SJSA1 (cell line): ENCODE measurements at regions not wholly inside any gene's neighbourhood (a gene's known extent, or its start where the extent isn't known, plus 50 kb on each side); places are given as distances from the start of the nearest gene placed in this dataset.

Experiments used
- DNase-seq, 2 experiments: peaks; one replicate each; pipeline ENCODE4 v3.0.0-alpha.2; 2015 to 2020; ENCODE audit warnings: low spot score in 2 of 2, low read depth in 1 of 2
- H3K27ac ChIP-seq: fragments of 250-450 bp; sonication (Bioruptor Pico); 2 replicates; pipeline ENCODE4 v1.5.1; 2020; ENCODE audit warnings: mild to moderate bottlenecking, moderate library complexity
- H3K27me3 ChIP-seq: fragments of 250-450 bp; sonication (Bioruptor Pico); replicated peaks from 2 replicates; pipeline ENCODE4 v1.5.1; 2020; ENCODE audit warnings: mild to moderate bottlenecking, moderate library complexity
- H3K36me3 ChIP-seq: fragments of 250-450 bp; sonication (Bioruptor Pico); 2 replicates; pipeline ENCODE4 v1.5.1; 2020; ENCODE audit warnings: mild to moderate bottlenecking
- H3K4me1 ChIP-seq: fragments of 250-450 bp; sonication (Bioruptor Pico); replicated peaks from 2 replicates; pipeline ENCODE4 v1.6.1; 2021; ENCODE audit warnings: mild to moderate bottlenecking
- H3K4me3 ChIP-seq: fragments of 250-450 bp; sonication (Bioruptor Pico); 2 replicates; pipeline ENCODE4 v1.5.1; 2020; ENCODE audit warnings: mild to moderate bottlenecking
- H3K9me3 ChIP-seq: fragments of 250-450 bp; sonication (Bioruptor Pico); replicated peaks from 2 replicates; pipeline ENCODE4 v1.5.1; 2020; ENCODE audit warnings: mild to moderate bottlenecking

DNA sequence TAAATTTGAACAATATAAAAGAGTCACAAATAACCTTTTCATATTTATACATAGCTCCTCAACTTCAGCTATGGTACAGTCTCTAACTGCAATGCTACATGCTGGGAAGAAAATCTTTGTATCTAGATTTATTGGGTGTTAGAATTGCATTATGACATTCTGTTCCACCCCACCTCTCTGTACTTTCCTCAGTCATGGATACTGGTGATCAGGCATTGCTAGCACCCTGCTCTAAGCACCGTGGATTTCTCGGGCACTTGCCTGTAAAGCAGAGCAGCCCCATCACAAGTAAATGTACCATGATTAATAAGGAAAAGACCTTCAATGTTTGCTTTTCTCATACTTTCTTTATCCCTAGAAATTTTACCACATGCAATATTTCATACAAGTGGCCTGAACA lies 1028.9 kb upstream of the INTU start:
- Histone ChIP-seq H3K9me3 (no peaks in the 10 kb centered on the region), H3K27me3 (no peaks in the 10 kb centered on the region), H3K36me3 (no peaks in the 10 kb centered on the region), H3K4me1 (no peaks in the 10 kb centered on the region), H3K4me3 (no peak overlapping the region), H3K27ac (no peak overlapping the region)
- DNase-seq = no peak

DNA sequence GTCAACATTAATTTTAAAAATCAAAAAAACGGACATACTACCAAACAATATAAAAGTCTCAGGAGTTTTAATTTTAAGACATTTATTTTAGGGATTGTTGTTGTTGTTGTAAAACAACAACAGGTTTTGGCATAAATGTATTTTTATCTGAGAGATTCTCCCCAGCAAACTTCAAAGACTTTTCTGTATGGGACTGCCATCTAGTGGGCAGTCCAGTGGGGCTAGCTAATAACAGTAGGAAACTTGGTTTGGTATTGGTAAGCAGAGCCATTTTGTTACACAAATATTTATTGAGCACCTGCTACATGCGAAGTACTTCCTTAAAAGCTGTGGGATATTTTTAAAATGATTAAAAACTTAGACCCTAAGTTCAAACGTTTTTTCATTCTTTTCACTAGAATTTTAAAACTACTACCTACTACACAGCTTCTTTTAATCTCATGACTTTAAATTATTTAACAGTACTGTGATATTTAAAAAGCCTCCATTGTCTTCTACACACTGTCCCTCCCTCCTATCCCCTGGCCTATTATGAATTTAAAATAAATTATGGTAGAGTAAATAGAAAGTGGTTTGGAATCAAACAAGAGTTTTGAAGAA lies 1028.4 kb upstream of the INTU start:
- DNase-seq = peak in 1 of 2 experiments; percentile 20
- Histone ChIP-seq H3K36me3 (no peaks in the 10 kb centered on the region), H3K4me1 (no peaks in the 10 kb centered on the region), H3K27ac (no peak overlapping the region), H3K4me3 (no peak overlapping the region), H3K9me3 (no peaks in the 10 kb centered on the region), H3K27me3 (no peaks in the 10 kb centered on the region)

DNA sequence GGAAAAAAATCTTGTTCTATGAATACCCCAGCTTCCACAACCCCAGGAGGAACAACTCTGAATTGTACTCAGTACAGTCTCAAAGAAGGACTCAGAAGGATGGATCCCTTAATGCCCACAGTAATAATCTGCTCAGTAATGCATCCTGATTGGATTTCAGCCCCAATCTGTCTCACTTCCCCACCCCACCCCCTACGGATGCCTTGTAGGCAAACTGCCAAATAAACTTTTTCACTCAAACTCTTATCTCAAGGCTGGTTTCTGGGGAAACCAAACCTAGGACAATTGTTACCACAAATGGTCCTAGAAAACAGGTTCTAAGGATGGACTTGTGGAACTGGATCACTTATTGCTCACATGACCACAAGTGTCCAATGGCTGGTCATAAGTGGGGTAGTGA lies 1021.8 kb upstream of the INTU start:
- H3K4me1 ChIP-seq = no peaks in the 10 kb centered on the region

DNA sequence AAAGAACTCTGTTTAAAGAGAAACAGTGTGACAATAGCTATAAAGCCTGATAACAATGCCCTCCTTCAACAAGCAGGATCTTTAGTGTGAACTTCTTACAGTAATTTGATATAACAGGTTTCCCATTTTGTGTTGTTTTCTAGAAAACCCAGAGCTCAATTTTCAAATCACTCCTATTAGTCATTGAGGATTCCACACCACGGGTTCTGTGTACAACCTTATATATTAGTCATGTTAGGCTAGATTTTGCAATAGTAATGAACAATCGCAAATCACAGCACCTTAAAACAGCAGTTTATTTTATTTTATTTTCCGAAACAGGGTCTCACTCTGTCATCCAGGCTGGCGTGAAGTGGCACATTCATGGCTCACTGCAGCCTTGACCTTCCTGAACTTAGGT lies 1020.9 kb upstream of the INTU start:
- no peaks in the 10 kb centered on the region for H3K36me3 ChIP-seq
- no peaks in the 10 kb centered on the region for H3K27me3 ChIP-seq
- no peak overlapping the region for H3K4me3 ChIP-seq
- no peak overlapping the region for H3K27ac ChIP-seq
- no peak for DNase-seq
- no peaks in the 10 kb centered on the region for H3K9me3 ChIP-seq
- no peaks in the 10 kb centered on the region for H3K4me1 ChIP-seq

More for the DNA sequence above, 1021.8 kb upstream of the INTU start:
- H3K9me3 ChIP-seq = no peaks in the 10 kb centered on the region
- H3K36me3 ChIP-seq = no peaks in the 10 kb centered on the region
- H3K27me3 ChIP-seq = no peaks in the 10 kb centered on the region
- H3K4me3 ChIP-seq = no peak overlapping the region
- DNase-seq = no peak
- no peak overlapping the region for H3K27ac ChIP-seq

DNA sequence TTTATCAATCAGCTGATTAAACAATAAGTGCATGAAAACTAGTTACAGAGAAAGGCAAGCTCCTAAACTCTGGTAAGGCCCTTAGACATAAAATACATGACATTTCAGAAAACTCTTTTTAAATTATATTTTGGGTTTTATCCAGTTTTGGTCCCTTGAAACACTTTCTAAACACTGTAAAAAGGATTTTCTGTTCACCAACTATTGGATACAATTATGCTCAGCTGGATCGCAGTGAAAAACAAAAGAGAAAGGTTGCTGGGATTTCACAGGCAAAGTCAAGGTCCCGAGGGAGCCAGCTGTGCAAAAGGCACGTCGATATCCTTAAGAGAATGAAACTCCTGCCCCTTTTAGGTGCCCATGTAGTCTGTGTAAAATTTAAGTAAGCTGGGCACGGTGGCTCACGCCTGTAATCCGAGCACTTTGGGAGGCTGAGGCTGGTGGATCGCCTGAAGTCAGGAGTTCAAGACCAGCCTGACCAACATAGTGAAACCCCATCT lies 1018.4 kb upstream of the INTU start:
- no peaks in the 10 kb centered on the region for H3K9me3 ChIP-seq
- no peak overlapping the region for H3K27ac ChIP-seq
- no peaks in the 10 kb centered on the region for H3K4me1 ChIP-seq
- no peak for DNase-seq
- no peaks in the 10 kb centered on the region for H3K36me3 ChIP-seq
- H3K27me3 ChIP-seq = no peaks in the 10 kb centered on the region
- H3K4me3 ChIP-seq = no peak overlapping the region

DNA sequence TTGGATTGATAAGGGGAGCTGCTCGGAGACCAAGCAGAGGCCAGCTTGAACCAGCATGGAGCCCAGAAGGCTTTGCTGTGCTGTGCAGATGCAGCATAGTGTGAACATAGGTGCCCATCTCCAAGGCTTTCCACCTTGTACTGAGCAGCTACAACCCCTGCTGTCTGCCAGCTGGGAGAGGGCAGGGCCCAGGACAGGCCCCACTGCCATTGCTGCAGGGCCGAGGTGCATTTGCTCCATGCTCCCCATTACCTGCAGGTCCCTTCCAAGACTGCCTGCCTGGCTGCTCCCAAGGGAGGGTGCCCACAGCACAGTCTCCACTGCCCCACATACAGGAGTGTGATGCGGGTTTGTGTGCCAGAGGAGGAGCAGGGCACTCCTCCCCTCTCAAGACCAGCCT lies 1016.0 kb upstream of the INTU start:
- Histone ChIP-seq H3K36me3 (no peaks in the 10 kb centered on the region), H3K27me3 (no peaks in the 10 kb centered on the region), H3K27ac (no peak overlapping the region), H3K9me3 (no peaks in the 10 kb centered on the region), H3K4me1 (no peaks in the 10 kb centered on the region), H3K4me3 (no peak overlapping the region)
- DNase-seq = no peak

DNA sequence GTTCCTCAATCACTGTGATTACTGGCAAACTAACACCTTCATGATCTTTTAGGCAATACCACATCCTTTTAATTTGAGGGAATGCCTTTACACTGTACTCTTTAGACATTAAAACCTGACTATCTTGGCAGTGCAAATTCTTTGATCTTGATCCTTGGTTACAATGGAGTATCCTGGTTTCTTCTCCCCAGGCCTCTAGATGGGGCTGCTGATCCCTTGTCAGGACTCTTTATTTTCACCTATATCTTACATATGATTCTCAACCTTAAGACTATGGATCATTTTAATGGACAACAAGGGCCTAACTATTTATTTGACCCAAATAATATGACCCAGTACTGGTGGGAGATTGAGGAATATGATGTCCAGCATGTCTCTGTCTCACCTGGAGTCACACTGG lies 1005.5 kb upstream of the INTU start:
- no peaks in the 10 kb centered on the region for H3K4me1 ChIP-seq
- H3K27me3 ChIP-seq = no peaks in the 10 kb centered on the region
- no peaks in the 10 kb centered on the region for H3K36me3 ChIP-seq
- no peak overlapping the region for H3K27ac ChIP-seq
- no peaks in the 10 kb centered on the region for H3K9me3 ChIP-seq
- H3K4me3 ChIP-seq = no peak overlapping the region
- no peak for DNase-seq

DNA sequence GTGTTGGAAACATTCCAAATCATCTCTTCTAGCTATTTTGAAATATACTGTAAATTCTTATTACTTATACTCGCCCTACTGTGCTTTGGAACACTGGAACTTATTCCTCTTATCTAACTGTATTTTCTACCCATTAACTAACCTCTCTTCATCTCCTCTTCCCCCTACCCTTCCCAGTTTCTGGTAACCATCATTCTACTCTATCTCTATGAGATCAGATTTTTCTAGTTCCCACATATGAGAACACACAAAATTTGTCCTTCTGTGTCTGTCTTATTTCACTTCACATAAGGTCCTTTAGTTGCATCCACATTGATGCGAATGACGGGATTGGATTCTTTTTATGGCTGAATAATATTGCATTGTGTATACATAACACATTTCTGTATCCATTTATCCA lies 1003.8 kb upstream of the INTU start:
- no peak for DNase-seq
- Histone ChIP-seq H3K36me3 (no peaks in the 10 kb centered on the region), H3K27ac (no peak overlapping the region), H3K4me3 (no peak overlapping the region), H3K9me3 (no peaks in the 10 kb centered on the region), H3K4me1 (no peaks in the 10 kb centered on the region), H3K27me3 (no peaks in the 10 kb centered on the region)

DNA sequence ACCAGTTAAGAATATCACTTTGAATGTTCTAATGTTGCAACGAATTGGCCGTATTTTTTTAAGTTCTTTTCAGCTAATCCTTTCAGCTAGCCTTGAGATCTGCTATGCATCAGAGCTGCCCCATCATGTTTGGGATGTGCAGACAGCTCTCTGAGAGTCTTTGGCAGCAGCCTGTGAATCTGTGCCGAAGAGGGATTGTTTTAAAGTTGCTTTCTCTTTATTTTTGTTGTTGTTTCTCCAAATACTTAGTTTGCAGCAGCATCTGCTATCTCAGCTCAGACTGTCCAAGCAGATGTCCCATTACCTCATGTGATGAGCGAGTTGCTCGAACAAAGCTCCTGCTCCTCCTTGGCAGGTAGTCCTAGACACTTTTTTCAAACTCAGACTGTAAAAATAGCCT lies 1002.5 kb upstream of the INTU start:
- Histone ChIP-seq H3K27ac (no peak overlapping the region), H3K4me1 (no peaks in the 10 kb centered on the region), H3K9me3 (no peaks in the 10 kb centered on the region), H3K4me3 (no peak overlapping the region), H3K36me3 (no peaks in the 10 kb centered on the region), H3K27me3 (no peaks in the 10 kb centered on the region)
- no peak for DNase-seq

DNA sequence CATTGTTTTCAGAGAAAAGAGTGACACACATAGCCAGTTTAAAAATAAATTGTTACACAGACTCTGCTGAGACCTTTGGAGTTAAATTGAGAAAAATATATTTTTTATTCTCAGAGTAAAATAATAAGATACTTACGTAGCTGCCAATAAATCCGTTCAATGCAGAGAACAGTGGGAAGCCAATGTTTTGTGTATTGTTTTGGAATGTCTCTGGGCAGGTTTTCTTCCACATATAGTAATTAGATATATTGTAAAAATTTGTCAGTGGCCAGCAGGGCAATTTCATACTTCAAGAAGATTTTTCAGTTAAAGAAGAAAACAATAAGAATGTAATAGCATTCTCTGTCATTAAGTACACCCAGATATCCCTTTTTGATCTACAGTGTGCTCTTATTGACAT lies 999.5 kb upstream of the INTU start:
- Histone ChIP-seq H3K36me3 (no peaks in the 10 kb centered on the region), H3K9me3 (no peaks in the 10 kb centered on the region), H3K27ac (no peak overlapping the region), H3K27me3 (no peaks in the 10 kb centered on the region), H3K4me3 (no peak overlapping the region), H3K4me1 (no peaks in the 10 kb centered on the region)
- no peak for DNase-seq

DNA sequence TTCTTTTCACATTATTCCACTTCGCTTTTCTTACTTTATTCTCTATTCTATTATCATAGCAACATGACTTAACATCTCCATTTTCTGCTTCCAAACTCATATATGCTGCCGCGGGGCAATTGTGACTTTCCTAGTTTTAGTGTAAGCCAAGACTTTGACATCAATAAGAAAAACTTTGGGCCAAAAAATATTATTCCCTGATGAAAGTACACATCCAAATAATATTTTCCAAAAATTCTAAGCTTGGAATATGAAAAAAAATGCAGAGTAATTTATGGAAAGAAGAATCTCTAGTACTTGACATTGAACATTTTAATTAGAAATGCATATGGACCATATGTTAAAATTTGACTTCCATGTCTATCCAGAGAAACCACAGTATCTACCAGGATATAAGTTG lies 995.1 kb upstream of the INTU start:
- Histone ChIP-seq H3K4me3 (no peak overlapping the region), H3K36me3 (no peaks in the 10 kb centered on the region), H3K27me3 (no peaks in the 10 kb centered on the region), H3K27ac (no peak overlapping the region), H3K9me3 (no peaks in the 10 kb centered on the region), H3K4me1 (no peaks in the 10 kb centered on the region)
- no peak for DNase-seq

DNA sequence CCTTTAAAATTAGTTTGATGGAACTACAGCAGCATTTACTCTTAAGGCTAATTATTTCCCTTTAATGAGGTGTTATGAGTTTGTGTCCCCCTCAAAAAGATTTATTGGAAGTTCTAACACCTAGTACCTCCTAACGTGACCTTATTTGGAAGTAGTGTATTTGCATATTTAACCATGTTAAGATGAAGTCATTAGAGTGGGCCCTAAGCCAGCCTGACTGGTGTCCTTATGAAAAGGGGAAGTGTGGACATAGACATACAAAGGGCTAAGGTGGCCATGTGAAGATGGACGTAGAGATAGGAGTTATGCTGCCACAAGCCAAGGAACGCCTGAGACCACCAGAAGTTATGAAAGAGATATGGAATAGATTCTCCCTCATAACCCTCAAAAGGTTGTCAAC lies 985.4 kb upstream of the INTU start:
- H3K27ac ChIP-seq = no peak overlapping the region
- H3K4me3 ChIP-seq = no peak overlapping the region
- no peaks in the 10 kb centered on the region for H3K27me3 ChIP-seq
- H3K9me3 ChIP-seq = no peaks in the 10 kb centered on the region
- no peaks in the 10 kb centered on the region for H3K4me1 ChIP-seq
- no peak for DNase-seq
- no peaks in the 10 kb centered on the region for H3K36me3 ChIP-seq

DNA sequence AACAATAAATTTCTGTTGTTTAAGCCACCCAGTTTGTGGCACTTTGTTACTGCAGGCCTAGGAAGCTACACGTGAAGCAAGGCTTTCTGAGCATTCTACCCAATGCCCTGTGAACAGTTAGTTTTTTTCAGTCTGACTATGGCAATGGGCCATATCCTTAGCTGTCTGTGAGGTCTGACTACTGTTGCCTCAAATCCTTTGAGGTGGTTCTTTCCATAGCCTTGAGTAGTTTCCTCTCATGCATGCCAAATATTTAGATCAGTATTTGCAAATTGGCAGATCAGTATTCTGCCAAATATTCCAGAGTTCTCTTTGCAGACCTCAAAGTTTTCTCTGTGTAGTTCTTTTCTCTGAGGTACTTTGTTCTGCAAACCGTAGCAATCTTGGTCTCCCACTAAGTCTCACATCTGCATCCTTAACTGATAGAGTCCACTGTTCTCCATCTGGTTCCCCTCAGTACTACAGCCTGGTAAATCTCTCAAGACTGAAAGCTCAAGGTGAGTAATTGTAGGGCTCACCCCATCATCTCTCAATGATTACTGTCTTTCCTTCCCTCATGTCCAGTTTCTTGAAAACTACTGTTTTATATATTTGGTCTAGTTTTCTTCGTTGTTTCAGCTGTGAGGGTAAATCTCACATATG lies 984.9 kb upstream of the INTU start:
- Histone ChIP-seq H3K4me1 (no peaks in the 10 kb centered on the region), H3K36me3 (no peaks in the 10 kb centered on the region), H3K27ac (no peak overlapping the region), H3K4me3 (no peak overlapping the region), H3K9me3 (no peaks in the 10 kb centered on the region), H3K27me3 (no peaks in the 10 kb centered on the region)
- peak in 1 of 2 experiments; percentile 1 for DNase-seq

DNA sequence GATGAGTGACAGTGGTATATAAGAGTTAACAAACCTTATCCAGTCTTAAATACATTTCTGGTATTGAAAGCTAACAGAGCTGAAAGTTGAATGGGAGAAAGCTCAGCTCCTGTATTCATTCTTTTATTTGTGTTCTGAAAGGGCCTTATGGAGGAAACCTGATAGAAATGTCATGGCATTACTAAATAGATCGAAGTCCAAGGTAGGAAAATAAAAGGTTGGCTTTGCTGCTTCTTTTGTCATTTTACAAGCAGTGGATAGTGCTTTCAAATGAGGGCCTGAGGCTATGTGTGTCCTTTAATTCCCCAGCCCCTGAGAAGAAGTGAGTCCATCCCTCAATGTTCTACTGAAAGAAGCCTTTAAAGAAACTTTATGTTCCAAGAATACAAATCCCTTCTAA lies 974.3 kb upstream of the INTU start:
- no peaks in the 10 kb centered on the region for H3K36me3 ChIP-seq
- DNase-seq = no peak
- no peak overlapping the region for H3K4me3 ChIP-seq
- H3K4me1 ChIP-seq = no peaks in the 10 kb centered on the region
- H3K27me3 ChIP-seq = no peaks in the 10 kb centered on the region
- no peak overlapping the region for H3K27ac ChIP-seq
- H3K9me3 ChIP-seq = no peaks in the 10 kb centered on the region

DNA sequence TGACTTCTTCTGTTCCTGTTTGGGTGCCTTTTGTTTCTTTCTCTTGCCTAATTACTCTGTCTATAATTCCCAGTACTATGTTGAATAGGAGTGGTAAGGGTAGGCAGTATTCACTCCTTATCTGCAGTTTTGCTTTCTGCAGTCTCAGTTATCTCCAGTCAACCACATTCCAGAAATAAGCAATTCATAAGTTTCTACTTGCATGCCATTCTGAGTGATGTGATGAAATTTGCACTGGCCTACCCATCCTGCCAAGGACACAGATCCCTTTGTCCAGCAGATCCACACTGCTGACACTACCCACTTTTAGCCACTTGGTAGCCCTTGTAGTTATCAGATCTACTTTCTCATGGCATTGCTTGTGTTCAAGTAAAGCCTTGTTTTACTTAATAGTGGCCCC lies 971.6 kb upstream of the INTU start:
- H3K9me3 ChIP-seq = no peaks in the 10 kb centered on the region
- H3K4me1 ChIP-seq = no peaks in the 10 kb centered on the region
- no peak overlapping the region for H3K27ac ChIP-seq
- H3K4me3 ChIP-seq = no peak overlapping the region
- DNase-seq = no peak
- H3K27me3 ChIP-seq = no peaks in the 10 kb centered on the region
- no peaks in the 10 kb centered on the region for H3K36me3 ChIP-seq
